ENCODE measurements at regions not wholly inside any gene's neighbourhood (a gene's known extent, or its start where the extent isn't known, plus 50 kb on each side); places are given as distances from the start of the nearest gene placed in this dataset.

- DNase-seq (ENCODE audit: low read depth in 2 of 2), result no peak
Measured at GRCh38 chr3:18483226-18483625, 58.1 kb upstream of the SATB1 start.

- DNase-seq (ENCODE audit: low read depth in 2 of 2), result no peak
Measured at GRCh38 chr3:18481946-18482548, 56.9 kb upstream of the SATB1 start.

- no peak for DNase-seq (ENCODE audit: low read depth in 2 of 2)
Measured at GRCh38 chr3:18477620-18478019, 52.5 kb upstream of the SATB1 start.

All from lung microvascular endothelial cell (primary cell).